SHP77 treated with DMSO at 0.1 percent for 48 hours (cell line): ENCODE measurements at regions not wholly inside any gene's neighbourhood (a gene's known extent, or its start where the extent isn't known, plus 50 kb on each side); places are given as distances from the start of the nearest gene placed in this dataset.
A peak's percentile ranks its signal among the peaks of the same experiment; 100 is the strongest.

Source experiments
- DNase-seq: peaks from one replicate; lab custom pipeline; 2025; lab: John Stamatoyannopoulos, UW

GRCh38 chr2:7289697-7290096, 372.5 kb downstream of the RNF144A start:
- no peak for DNase-seq

GRCh38 chr2:7292154-7292691, 375.0 kb downstream of the RNF144A start:
- no peak for DNase-seq

GRCh38 chr2:7309582-7309981, 392.4 kb downstream of the RNF144A start:
- DNase-seq: no peak

- DNase-seq: no peak
Observed at GRCh38 chr2:7324706-7325105, 407.5 kb downstream of the RNF144A start.

- DNase-seq: no peak
Observed at GRCh38 chr2:7325186-7325585, 408.0 kb downstream of the RNF144A start.

- no peak for DNase-seq
Observed at GRCh38 chr2:7329465-7329864, 412.3 kb downstream of the RNF144A start.

- DNase-seq: no peak
Observed at GRCh38 chr2:7333189-7333765, 416.1 kb downstream of the RNF144A start.

GRCh38 chr2:7333960-7334493, 416.8 kb downstream of the RNF144A start:
- DNase-seq: no peak

GRCh38 chr2:7338961-7339360, 421.7 kb downstream of the RNF144A start:
- DNase-seq: no peak

GRCh38 chr2:7346336-7346735, 429.1 kb downstream of the RNF144A start:
- no peak for DNase-seq

- no peak for DNase-seq
Observed at GRCh38 chr2:7348761-7349160, 431.5 kb downstream of the RNF144A start.

- no peak for DNase-seq
Observed at GRCh38 chr2:7352191-7352590, 435.0 kb downstream of the RNF144A start.

- no peak for DNase-seq
Observed at GRCh38 chr2:7353571-7353970, 436.4 kb downstream of the RNF144A start.

- DNase-seq: no peak
Observed at GRCh38 chr2:7355781-7356180, 438.6 kb downstream of the RNF144A start.

- DNase-seq: peak; percentile 62
Observed at GRCh38 chr2:7356909-7357584, 439.8 kb downstream of the RNF144A start.

GRCh38 chr2:7357993-7358392, 440.8 kb downstream of the RNF144A start:
- DNase-seq: no peak

GRCh38 chr2:7358865-7359447, 441.7 kb downstream of the RNF144A start:
- no peak for DNase-seq

- no peak for DNase-seq
Observed at GRCh38 chr2:7363906-7364305, 446.7 kb downstream of the RNF144A start.

- DNase-seq: no peak
Observed at GRCh38 chr2:7368211-7368610, 451.0 kb downstream of the RNF144A start.

- no peak for DNase-seq
Observed at GRCh38 chr2:7373156-7373555, 455.9 kb downstream of the RNF144A start.

GRCh38 chr2:7375901-7376300, 458.7 kb downstream of the RNF144A start:
- no peak for DNase-seq

- peak; percentile 90 for DNase-seq
Observed at GRCh38 chr2:7377916-7378569, 460.8 kb downstream of the RNF144A start.

- peak; percentile 50 for DNase-seq
Observed at GRCh38 chr2:7378591-7378990, 461.4 kb downstream of the RNF144A start.
